Skeletal muscle tissue (tissue), 3 donors: ENCODE measurements at regions not wholly inside any gene's neighbourhood (a gene's known extent, or its start where the extent isn't known, plus 50 kb on each side); places are given as distances from the start of the nearest gene placed in this dataset.
"Not testable (repeated sequence)": the region's sequence is repeated elsewhere in the genome, so short reads cannot be mapped to it uniquely, and the experiment has no call there.

Source experiments
- H3K27ac ChIP-seq: one replicate; pipeline ENCODE4 v1.7.0; 2013; ENCODE audit warnings: mild to moderate bottlenecking, low read depth, low read length, inconsistent platforms
- H3K27me3 ChIP-seq, 3 donors: one replicate each; pipeline ENCODE4 v1.7.0; 2013; ENCODE audit warnings: low read length in 3 of 3; ENCODE audit not compliant: control insufficient read depth in 3 of 3, insufficient read depth in 3 of 3
- H3K36me3 ChIP-seq, 3 donors: one replicate each; pipeline ENCODE4 v1.7.0; 2013; ENCODE audit warnings: low read length in 3 of 3; ENCODE audit not compliant: control insufficient read depth in 3 of 3, insufficient read depth in 3 of 3
- H3K4me1 ChIP-seq, 3 donors: one replicate each; pipeline ENCODE4 v1.7.0; 2013; ENCODE audit warnings: low read length in 3 of 3, mild to moderate bottlenecking in 3 of 3; ENCODE audit not compliant: control insufficient read depth in 3 of 3, insufficient read depth in 3 of 3
- H3K4me3 ChIP-seq, 3 donors: one replicate each; pipeline ENCODE4 v1.7.0; 2013; ENCODE audit warnings: low read length in 3 of 3
- H3K9ac ChIP-seq, 3 donors: one replicate each; pipeline ENCODE4 v1.7.0; 2013; ENCODE audit warnings: low read length in 3 of 3, mild to moderate bottlenecking in 3 of 3, moderate library complexity in 2 of 3, low read depth in 1 of 3
- H3K9me3 ChIP-seq, 3 donors: one replicate each; pipeline ENCODE4 v1.7.0; 2013; ENCODE audit warnings: low read length in 3 of 3; ENCODE audit not compliant: control insufficient read depth in 3 of 3
- donor health status: Osteomylitis.

DNA sequence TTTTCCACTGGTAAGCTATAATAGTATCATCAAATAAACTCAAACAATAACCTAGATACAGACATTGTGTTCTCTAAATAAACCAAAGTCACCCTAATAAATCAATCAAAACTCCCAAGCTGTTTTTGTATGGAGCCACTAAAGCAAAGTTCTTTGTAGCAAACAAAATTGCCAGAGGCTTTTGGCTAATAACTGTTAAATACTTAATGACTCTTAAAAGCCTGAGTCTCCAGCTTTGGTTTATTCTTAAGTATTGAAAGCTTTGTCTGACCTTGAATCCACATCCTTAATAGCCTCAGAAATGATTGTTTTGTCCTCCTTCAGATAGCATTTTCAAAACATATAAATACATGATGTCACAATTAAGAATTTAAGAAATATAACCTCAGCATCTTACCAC is 725.3 kb downstream of the SI start:
- Histone ChIP-seq H3K36me3 (no peaks in the 10 kb centered on the region), H3K9ac (no peak overlapping the region), H3K27me3 (no peaks in the 10 kb centered on the region), H3K4me3 (no peak overlapping the region), H3K9me3 (no peaks in the 10 kb centered on the region), H3K27ac (no peak overlapping the region), H3K4me1 (no peaks in the 10 kb centered on the region)

DNA sequence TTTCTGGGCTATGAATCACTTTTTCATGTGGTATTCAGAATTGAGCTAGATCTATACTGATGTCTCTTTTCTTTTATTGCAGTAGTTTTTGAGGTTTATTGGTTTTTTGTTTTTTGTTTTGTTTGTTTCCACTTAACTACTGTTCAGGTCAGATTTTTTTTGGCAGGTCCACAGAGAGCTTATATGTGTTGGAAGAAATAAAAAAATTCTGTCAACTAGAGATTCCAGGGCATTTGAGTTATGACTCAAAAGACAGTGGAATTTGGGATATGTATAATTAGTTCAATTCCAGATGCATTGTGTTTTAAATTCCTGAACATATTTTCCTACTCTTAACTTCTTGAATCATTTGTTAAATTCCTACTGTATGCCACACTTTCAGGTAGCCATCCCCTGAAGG is 727.2 kb downstream of the SI start:
- Histone ChIP-seq H3K9ac (no peak overlapping the region), H3K27me3 (no peaks in the 10 kb centered on the region), H3K27ac (no peak overlapping the region), H3K9me3 (no peaks in the 10 kb centered on the region), H3K4me1 (no peaks in the 10 kb centered on the region), H3K4me3 (no peak overlapping the region), H3K36me3 (no peaks in the 10 kb centered on the region)

DNA sequence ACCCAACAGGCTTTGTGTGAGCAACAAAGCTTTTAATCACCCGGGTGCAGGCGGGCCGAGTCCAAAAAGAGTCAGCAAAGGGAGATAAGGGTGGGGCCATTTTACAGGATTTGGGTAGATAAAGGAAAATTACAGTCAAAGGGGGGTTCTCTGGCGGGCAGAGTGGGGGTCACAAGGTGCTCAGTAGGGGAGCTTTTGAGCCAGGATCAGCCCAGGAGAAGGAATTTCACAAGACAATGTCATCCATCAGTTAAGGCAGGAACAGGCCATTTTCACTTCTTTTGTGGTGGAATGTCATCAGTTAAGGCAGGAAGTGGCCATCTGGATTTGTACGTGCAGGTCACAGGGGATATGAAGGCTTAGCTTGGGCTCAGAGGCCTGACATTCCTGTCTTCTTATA is 736.1 kb downstream of the SI start:
- H3K4me3 ChIP-seq, H3K27ac ChIP-seq, H3K9ac ChIP-seq, H3K36me3 ChIP-seq, H3K9me3 ChIP-seq, H3K4me1 ChIP-seq, H3K27me3 ChIP-seq: not testable (repeated sequence)

DNA sequence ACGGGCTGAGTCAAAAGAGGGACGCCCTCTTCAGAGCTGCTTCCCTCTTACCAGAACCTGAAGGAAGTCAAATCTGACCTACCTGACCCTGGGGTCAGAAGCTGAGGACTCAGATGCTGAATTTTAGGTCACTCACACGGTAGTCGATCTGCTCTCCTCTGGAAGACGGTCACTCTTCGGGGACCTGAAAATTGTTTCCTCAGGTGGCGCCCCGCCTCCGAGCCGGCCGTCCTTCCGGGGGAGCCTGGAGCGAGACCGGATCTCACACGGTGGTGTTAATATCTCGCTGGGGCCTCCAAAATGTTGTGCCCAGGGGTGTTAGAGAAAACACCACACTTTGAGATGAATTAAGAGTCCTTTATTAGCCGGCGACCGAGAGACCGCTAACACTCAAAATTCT is 737.2 kb downstream of the SI start:
- no peak overlapping the region for H3K4me3 ChIP-seq
- no peak overlapping the region for H3K27ac ChIP-seq
- no peaks in the 10 kb centered on the region for H3K9me3 ChIP-seq

DNA sequence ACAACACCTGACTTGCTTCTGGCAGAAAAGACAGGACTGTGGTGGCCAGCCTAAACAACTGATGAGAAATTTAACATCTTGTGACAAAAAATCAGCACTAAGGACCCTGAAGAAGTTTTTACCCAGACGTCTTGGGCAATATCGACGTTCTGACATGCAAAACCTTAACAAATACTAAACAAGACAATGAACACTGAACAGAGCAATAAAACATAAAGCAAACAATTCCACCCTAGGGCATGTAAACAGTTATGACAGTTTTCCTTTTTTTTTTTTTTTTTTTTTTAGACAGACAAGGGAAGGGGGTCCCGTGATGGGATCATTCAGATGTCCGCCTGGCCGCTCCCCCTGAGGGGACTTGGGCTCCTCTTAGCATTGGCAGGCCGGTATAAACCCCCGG is 738.0 kb downstream of the SI start:
- no peaks in the 10 kb centered on the region for H3K36me3 ChIP-seq
- H3K9ac ChIP-seq: no peak overlapping the region
- H3K27me3 ChIP-seq: no peaks in the 10 kb centered on the region

More for the DNA sequence above, 737.2 kb downstream of the SI start:
- no peaks in the 10 kb centered on the region for H3K4me1 ChIP-seq
- no peaks in the 10 kb centered on the region for H3K27me3 ChIP-seq
- no peak overlapping the region for H3K9ac ChIP-seq
- no peaks in the 10 kb centered on the region for H3K36me3 ChIP-seq

DNA sequence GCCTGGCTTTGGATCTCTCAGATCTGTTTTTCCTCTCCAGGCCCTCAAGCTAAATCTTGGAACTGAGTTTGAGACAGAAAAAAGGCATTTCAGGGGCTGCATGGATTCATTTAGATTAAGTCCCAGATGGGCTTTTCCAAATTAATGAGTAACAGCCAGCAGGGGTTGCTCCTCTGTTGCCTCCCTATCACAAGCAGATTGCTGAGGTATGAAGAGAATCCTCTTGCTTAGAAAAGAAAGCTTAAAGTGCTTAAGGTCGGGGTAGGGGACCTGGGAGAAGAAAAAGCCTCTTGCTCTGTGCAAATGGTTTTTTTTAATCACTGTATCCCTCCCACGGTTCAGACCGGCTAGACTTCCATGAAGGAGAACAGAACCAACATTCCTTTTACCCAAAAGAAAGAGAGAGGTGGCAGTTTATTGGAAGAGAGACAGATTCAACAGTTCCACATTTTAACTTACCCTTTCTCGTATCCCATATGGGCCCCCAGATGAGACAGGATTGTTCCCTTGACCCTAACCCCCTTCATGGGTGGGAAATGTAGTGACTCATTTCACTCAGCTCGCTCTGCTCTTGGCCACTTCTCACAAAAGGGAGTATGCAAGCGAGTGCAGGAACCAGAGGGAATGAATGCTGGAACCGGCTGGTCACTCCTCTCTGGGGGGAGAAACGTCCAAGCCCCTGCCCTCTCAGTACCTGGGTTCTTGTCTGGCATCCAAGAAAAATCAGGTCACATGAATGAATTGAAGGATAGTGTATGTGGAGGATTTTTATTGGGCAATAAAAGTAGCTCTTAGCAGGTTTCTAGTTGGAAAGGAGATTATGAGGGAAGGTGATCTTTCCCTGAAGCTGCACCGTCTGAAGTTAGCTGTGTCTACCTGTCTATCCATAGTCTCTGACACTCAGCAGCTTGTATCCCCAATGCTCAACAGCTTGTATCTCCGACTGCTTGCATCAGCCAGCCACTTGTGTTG is 745.2 kb downstream of the SI start:
- H3K4me1 ChIP-seq: no peaks in the 10 kb centered on the region
- H3K9ac ChIP-seq: no peak overlapping the region
- H3K4me3 ChIP-seq: no peak overlapping the region
- no peaks in the 10 kb centered on the region for H3K27me3 ChIP-seq
- no peaks in the 10 kb centered on the region for H3K9me3 ChIP-seq
- no peaks in the 10 kb centered on the region for H3K36me3 ChIP-seq
- no peak overlapping the region for H3K27ac ChIP-seq

More for the DNA sequence above, 738.0 kb downstream of the SI start:
- no peaks in the 10 kb centered on the region for H3K4me1 ChIP-seq
- no peak overlapping the region for H3K27ac ChIP-seq
- no peaks in the 10 kb centered on the region for H3K9me3 ChIP-seq
- H3K4me3 ChIP-seq: no peak overlapping the region

DNA sequence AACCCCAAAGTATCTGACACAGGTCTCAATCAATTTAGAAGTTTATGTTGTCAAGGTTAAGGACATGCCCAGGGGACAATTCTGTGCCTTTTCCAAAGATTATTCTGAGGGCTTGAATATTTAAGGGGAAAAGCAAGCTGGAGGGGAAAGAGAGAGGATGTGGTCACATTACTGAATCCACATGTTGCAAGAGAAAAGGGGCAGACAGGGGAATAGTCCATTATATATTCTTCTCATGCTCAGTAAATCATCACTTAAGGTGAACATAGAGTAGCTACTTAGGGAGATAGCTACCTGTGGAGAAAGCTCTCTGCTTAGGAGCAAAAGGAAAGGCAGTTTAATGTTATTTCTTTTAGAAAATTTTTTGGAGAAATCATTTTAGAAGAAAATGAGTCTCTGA is 751.6 kb downstream of the SI start:
- no peak overlapping the region for H3K9ac ChIP-seq
- H3K36me3 ChIP-seq: no peaks in the 10 kb centered on the region
- no peaks in the 10 kb centered on the region for H3K27me3 ChIP-seq
- no peak overlapping the region for H3K4me3 ChIP-seq
- H3K27ac ChIP-seq: no peak overlapping the region
- H3K9me3 ChIP-seq: no peaks in the 10 kb centered on the region
- H3K4me1 ChIP-seq: no peaks in the 10 kb centered on the region

DNA sequence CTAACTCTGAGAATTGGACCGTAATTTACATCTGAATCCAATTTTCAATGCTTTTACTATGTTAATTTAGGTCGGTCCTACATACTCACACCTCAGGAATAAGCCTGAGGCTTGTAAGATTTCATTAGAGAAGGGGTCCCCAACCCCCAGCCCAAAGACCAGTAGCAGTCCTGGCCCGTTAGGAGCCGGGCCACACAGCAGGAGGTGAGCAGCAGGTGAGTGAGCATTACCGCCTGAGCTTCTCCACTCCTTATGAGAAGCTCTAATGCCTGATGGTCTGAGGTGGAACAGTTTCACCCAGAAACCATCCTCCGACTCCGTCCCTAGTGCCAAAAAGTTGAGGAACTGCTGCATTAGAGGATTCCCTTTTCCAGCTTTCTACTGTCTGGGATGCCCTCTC is 757.3 kb downstream of the SI start:
- Histone ChIP-seq H3K27me3 (no peaks in the 10 kb centered on the region), H3K9me3 (no peaks in the 10 kb centered on the region), H3K4me1 (no peaks in the 10 kb centered on the region), H3K36me3 (no peaks in the 10 kb centered on the region), H3K27ac (no peak overlapping the region), H3K4me3 (no peak overlapping the region), H3K9ac (no peak overlapping the region)

DNA sequence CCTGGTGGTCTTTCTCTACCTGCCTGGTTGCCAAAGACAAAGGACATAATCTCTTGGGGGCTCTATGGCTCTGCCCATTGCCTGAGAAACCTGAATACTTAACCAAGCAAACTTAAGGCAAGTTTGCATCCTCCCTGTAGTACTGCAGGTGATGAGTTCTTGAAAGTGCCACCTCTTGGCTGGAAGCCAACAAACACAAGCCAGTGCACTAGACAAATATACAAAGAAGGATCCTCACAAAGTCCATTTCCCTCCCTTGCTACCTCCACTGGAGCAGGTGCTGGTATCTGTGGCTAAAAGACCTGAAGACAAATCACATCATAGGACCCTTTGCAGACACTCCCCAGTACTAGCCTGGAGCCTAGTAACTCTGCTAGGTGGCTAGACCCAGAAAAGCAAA is 772.3 kb downstream of the SI start:
- Histone ChIP-seq H3K36me3 (no peaks in the 10 kb centered on the region), H3K27me3 (no peaks in the 10 kb centered on the region), H3K27ac (no peak overlapping the region), H3K9me3 (peaks cover 0 to 2% (median 0%) of the 10 kb centered on the region in 3 donors), H3K4me1 (no peaks in the 10 kb centered on the region), H3K9ac (no peak overlapping the region), H3K4me3 (no peak overlapping the region)

DNA sequence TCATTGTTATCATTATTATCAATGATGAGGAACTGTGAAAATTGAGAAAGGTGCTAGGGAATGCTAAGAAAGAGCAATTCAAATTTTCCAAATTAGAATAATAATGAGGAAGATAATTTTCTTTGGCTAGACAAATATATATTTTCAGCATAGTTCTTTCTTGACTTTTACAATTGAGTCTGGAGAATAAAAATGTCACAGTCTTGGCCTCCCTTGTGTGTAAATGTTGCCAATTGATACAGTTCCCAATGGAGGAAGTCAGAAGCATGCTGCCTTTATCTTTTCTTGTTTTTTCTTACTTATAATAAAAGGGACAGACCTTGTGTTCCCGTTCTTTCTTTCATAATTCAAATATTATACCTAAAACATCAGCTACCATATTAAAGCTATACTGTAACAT is 774.4 kb downstream of the SI start:
- Histone ChIP-seq H3K4me1 (no peaks in the 10 kb centered on the region), H3K4me3 (no peak overlapping the region), H3K27ac (no peak overlapping the region), H3K9me3 (no peaks in the 10 kb centered on the region), H3K36me3 (no peaks in the 10 kb centered on the region), H3K27me3 (no peaks in the 10 kb centered on the region), H3K9ac (no peak overlapping the region)
